22Rv1 (cell line): ENCODE measurements at regions not wholly inside any gene's neighbourhood (a gene's known extent, or its start where the extent isn't known, plus 50 kb on each side); places are given as distances from the start of the nearest gene placed in this dataset.

ENCODE experiments used
- H3K27ac ChIP-seq: fragments of 450-650 bp; 2 replicates; pipeline ENCODE4 v1.5.1; 2017
- CTCF ChIP-seq: fragments of 450-650 bp; IDR thresholded peaks from 2 replicates; pipeline ENCODE4 v1.5.1; 2017; ENCODE audit warnings: mild to moderate bottlenecking
- ZFX ChIP-seq: fragments of 450-650 bp; IDR thresholded peaks from 2 replicates; pipeline ENCODE4 v1.6.1; 2017; ENCODE audit warnings: antibody characterized with exemption, borderline replicate concordance

GRCh38 chr3:84223512-84223911 lies 735.3 kb upstream of the CADM2 start:
- H3K27ac ChIP-seq, result no peak overlapping the region
- TF ChIP-seq CTCF (no peak), ZFX (no peak)

GRCh38 chr3:84224262-84224661 lies 734.5 kb upstream of the CADM2 start:
- H3K27ac ChIP-seq, result no peak overlapping the region
- TF ChIP-seq ZFX, result no peak
- no peak for TF ChIP-seq CTCF

- H3K27ac ChIP-seq, result no peak overlapping the region
- TF ChIP-seq ZFX (no peak), CTCF (no peak)
Observed at GRCh38 chr3:84236261-84236660, 722.5 kb upstream of the CADM2 start.

GRCh38 chr3:84245789-84246188 lies 713.0 kb upstream of the CADM2 start:
- TF ChIP-seq CTCF (no peak), ZFX (no peak)
- no peak overlapping the region for H3K27ac ChIP-seq

GRCh38 chr3:84260596-84260995 lies 698.2 kb upstream of the CADM2 start:
- H3K27ac ChIP-seq, result no peak overlapping the region
- TF ChIP-seq CTCF (no peak), ZFX (no peak)

GRCh38 chr3:84265768-84266167 lies 693.0 kb upstream of the CADM2 start:
- H3K27ac ChIP-seq, result no peak overlapping the region
- TF ChIP-seq CTCF (no peak), ZFX (no peak)

- TF ChIP-seq ZFX (no peak), CTCF (no peak)
- H3K27ac ChIP-seq, result no peak overlapping the region
Observed at GRCh38 chr3:84275532-84275931, 683.3 kb upstream of the CADM2 start.
